Right renal pelvis (tissue), 4 donors: ENCODE measurements at regions not wholly inside any gene's neighbourhood (a gene's known extent, or its start where the extent isn't known, plus 50 kb on each side); places are given as distances from the start of the nearest gene placed in this dataset.
"Not testable (repeated sequence)": the region's sequence is repeated elsewhere in the genome, so short reads cannot be mapped to it uniquely, and the experiment has no call there.

Source experiments
- DNase-seq, 4 donors: peaks; one replicate each; pipeline ENCODE4 v3.0.0-alpha.2; 2013; ENCODE audit warnings: low read depth in 4 of 4, low spot score in 3 of 4, missing footprints in 1 of 4

- DNase-seq, result no peak
These were observed 256.8 kb upstream of the SGO1 start for GRCh38 chr3:20442846-20443245.

- DNase-seq, result not testable (repeated sequence)
These were observed 241.3 kb upstream of the SGO1 start for GRCh38 chr3:20427268-20427667.

GRCh38 chr3:20425138-20425537 is 239.1 kb upstream of the SGO1 start:
- no peak for DNase-seq

GRCh38 chr3:20424086-20424485 is 238.1 kb upstream of the SGO1 start:
- DNase-seq, result no peak

- DNase-seq, result no peak
These were observed 236.4 kb upstream of the SGO1 start for GRCh38 chr3:20422391-20422790.

- no peak for DNase-seq
These were observed 231.5 kb upstream of the SGO1 start for GRCh38 chr3:20417388-20418108.

- no peak for DNase-seq
These were observed 220.6 kb upstream of the SGO1 start for GRCh38 chr3:20406611-20407011.

GRCh38 chr3:20405744-20406143 is 219.7 kb upstream of the SGO1 start:
- no peak for DNase-seq

GRCh38 chr3:20405231-20405630 is 219.2 kb upstream of the SGO1 start:
- no peak for DNase-seq

- DNase-seq, result no peak
These were observed 218.7 kb upstream of the SGO1 start for GRCh38 chr3:20404741-20405100.

- no peak for DNase-seq
These were observed 218.2 kb upstream of the SGO1 start for GRCh38 chr3:20403986-20404740.

- DNase-seq, result no peak
These were observed 215.2 kb upstream of the SGO1 start for GRCh38 chr3:20401253-20401652.

- no peak for DNase-seq
These were observed 214.7 kb upstream of the SGO1 start for GRCh38 chr3:20400686-20401085.

- DNase-seq, result no peak
These were observed 214.3 kb upstream of the SGO1 start for GRCh38 chr3:20400281-20400680.

GRCh38 chr3:20396335-20396734 is 210.3 kb upstream of the SGO1 start:
- DNase-seq, result no peak

- no peak for DNase-seq
These were observed 209.7 kb upstream of the SGO1 start for GRCh38 chr3:20395692-20396091.

- DNase-seq, result no peak
These were observed 208.2 kb upstream of the SGO1 start for GRCh38 chr3:20394243-20394642.

GRCh38 chr3:20391644-20392043 is 205.6 kb upstream of the SGO1 start:
- DNase-seq, result no peak

- DNase-seq, result no peak
These were observed 203.0 kb upstream of the SGO1 start for GRCh38 chr3:20388971-20389370.

GRCh38 chr3:20380295-20380694 is 194.3 kb upstream of the SGO1 start:
- DNase-seq, result no peak

GRCh38 chr3:20378315-20378714 is 192.3 kb upstream of the SGO1 start:
- DNase-seq, result no peak

- no peak for DNase-seq
These were observed 190.7 kb upstream of the SGO1 start for GRCh38 chr3:20376665-20377217.
